ENCODE measurements at regions not wholly inside any gene's neighbourhood (a gene's known extent, or its start where the extent isn't known, plus 50 kb on each side); places are given as distances from the start of the nearest gene placed in this dataset.

- DNase-seq (ENCODE audit: low read depth, low spot score), result no peak
Observed at GRCh38 chr1:81172483-81172882, 628.3 kb upstream of the ADGRL2 start.

- DNase-seq (ENCODE audit: low read depth, low spot score), result no peak
Observed at GRCh38 chr1:81170721-81171120, 630.0 kb upstream of the ADGRL2 start.

DNA sequence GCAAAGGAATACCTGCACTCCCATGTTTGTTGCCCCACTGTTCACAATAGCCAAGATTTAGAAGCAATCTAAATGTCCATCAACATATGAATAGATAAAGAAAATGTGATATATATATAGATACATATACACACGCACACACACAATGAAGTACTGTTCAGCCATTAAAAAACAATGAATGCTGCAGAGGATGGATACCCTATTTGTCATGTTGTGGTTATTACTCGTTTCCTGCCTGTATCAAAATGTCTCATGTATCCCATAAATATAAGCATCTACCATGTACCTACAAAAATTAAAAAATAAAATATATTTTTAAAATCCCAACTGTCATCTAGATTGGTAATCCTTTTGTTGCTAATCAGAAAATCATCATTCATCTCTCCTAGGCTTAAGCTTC is 634.8 kb upstream of the ADGRL2 start:
- DNase-seq (ENCODE audit: low read depth, low spot score), result no peak

DNA sequence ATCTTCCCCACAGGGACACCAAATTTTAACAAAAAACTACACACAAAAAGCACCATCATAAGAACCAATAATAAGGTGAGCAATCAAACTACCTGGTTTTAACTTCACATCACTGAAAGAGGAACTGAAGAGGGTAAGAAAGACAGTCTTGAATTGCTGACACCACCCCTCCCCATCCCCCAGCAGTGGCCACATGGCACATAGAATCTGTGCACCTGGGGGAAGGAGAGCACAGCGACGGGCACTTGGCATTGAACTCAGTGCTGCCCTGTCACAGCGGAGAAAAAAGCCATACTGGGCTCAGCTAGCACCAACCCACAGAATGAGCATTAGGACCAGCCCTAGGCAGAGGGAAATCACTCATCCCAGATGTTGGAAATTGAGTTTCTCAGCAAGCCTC is 640.0 kb upstream of the ADGRL2 start:
- no peak for DNase-seq (ENCODE audit: low read depth, low spot score)

GRCh38 chr1:81158592-81158991 is 642.1 kb upstream of the ADGRL2 start:
- no peak for DNase-seq (ENCODE audit: low read depth, low spot score)

- DNase-seq (ENCODE audit: low read depth, low spot score), result no peak
Observed at GRCh38 chr1:81157686-81158085, 643.0 kb upstream of the ADGRL2 start.

DNA sequence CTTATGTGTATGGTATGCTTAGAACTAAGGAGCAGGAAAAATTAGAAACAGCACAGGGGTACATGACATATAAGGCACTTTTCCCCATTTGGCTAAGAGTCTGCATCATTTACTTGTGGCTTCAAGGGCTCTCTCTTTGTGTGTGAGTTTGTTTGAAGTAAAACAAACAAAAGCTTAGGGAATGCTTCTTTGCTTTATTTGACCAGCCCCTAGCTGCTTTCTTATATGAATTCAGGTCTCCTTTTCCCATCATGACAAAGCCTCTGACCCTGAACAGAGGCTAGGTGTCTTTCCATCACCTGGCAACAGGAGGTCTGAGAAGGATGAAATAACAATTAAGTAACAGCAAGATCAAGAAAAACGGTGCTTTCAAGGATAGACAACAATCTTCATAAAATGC is 643.8 kb upstream of the ADGRL2 start:
- DNase-seq (ENCODE audit: low read depth, low spot score), result no peak

DNA sequence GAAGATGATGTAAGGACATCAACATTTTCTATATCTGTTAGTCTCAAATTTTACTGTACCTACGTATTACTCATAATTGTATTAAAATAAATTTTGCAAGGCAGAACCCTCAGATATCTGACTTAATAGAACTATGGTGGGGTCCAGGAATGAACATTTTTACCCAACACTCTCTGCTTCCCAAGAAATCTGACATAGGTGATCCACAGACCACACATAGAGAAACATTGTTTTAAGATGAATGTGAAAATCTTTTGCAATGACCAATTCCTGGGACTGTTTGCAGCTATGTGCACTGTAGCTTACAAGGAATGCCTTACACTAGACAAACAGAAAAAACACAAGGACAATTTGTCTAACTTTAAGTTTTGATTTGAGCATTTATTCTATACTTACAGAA is 645.6 kb upstream of the ADGRL2 start:
- no peak for DNase-seq (ENCODE audit: low read depth, low spot score)

DNA sequence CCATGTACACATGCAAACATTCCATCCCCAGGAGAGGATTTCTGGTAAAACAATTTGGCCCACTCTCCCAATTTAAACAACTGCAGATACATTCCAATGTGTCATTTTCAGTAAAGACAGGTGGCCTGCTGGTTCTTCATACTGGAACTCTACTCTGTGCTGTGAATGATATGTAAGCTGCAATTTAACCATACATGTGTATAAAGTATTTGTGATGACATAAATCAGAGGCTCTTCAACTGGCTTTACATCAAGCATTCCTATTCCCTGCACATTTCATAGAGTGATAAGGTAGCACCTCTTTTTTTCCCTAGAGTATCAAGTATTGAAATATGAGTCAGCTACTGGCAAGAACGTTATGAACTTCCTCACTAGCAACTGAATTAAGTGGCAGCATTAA is 649.5 kb upstream of the ADGRL2 start:
- DNase-seq (ENCODE audit: low read depth, low spot score), result no peak

GRCh38 chr1:81149649-81150325 is 650.9 kb upstream of the ADGRL2 start:
- DNase-seq (ENCODE audit: low read depth, low spot score), result no peak

DNA sequence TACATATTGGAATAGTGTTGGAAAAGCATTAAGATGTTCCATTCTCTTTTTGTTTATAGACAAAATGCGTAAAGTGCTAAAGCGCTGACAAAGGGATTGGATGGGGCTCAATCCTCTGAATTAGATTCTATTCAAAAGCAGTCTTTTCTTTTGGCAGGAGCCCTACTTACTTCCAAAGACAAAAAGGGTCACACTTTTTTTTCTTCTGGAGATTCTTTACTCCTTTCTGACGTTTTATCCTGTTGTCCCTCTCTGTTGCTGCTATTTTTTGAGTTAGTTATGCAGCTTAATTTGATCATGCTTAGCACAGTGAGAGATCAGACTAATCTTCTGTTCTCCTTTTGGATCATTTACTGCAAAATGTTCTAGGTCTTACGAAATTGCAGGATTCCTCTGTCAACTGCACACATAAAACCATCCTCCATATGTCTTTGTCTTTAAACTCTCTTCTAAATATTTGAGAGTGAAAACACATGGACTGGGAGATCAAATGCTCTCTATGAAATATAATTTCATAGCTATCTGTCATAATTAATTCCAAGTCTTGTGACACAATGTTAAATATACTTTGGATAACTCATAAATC is 656.4 kb upstream of the ADGRL2 start:
- no peak for DNase-seq (ENCODE audit: low read depth, low spot score)

DNA sequence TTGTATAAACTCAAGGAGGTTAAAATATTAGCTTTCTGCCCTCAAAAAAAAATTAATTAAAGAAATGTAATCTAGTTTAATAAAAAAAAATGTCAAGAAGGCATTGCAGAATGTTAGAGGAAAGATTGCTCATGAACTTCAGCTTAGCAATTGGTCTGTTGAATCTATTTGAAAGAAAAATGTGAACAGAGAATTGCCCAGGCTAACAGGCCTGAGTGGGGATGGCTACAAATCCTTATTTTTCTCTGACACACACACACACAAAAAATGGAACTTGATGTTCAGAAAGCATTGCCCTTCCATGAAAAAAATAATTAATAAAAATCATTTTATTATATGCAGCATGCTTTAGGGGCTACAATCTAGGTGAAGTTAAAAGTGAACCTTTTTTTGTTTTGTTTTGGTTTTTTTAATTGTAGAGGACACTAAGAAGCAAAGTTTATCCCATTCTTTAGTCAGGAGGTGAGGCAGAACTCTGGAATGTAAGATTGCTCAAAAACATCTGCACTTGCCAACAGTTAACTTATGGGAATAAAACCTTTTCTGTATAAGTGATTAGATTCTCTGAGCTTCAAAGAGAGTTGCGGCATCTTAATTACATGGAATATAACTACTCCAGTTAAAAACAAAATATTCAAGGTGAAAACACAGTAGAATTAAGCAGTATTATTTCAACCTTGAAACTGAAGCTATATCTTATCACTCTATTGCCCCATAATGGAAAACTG is 658.5 kb upstream of the ADGRL2 start:
- DNase-seq (ENCODE audit: low read depth, low spot score), result no peak

DNA sequence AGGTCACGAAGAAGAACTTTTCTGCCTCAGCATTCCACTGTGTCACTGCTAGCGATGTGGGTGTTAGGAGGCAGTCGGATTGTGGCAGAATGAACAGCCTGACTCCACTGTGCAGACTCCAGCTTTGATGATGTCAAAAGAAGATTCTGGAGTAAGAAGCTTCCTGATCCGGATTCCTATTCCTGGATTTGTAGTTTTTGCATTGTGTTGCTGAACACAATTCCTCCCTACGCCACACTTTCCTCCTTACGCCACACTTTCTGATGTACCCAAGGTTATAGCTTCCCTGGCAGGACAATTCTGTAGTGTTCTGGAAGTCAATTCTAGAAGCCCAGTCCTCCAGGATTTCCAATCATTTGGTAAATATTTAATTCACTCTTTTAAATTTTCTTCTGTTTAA is 665.2 kb upstream of the ADGRL2 start:
- DNase-seq (ENCODE audit: low read depth, low spot score), result no peak

DNA sequence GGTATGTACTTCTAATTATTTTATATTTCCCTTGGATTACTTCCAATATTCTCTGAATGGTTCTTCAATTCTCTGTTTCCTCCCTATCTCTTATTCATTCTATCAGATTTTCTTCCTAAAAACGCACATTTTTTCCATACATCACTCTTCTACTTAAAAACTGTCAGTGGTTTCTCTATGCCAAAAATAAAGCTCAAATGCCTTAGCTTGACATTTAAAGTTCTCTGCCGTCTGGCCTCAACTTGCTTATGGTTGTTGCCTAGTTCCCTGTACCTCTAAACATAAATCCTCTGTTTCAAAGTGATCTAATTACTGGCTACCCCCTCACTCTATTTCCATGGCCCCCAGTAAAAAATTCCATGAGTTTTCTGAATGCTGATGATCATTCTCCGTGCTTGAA is 671.0 kb upstream of the ADGRL2 start:
- DNase-seq (ENCODE audit: low read depth, low spot score), result no peak

DNA sequence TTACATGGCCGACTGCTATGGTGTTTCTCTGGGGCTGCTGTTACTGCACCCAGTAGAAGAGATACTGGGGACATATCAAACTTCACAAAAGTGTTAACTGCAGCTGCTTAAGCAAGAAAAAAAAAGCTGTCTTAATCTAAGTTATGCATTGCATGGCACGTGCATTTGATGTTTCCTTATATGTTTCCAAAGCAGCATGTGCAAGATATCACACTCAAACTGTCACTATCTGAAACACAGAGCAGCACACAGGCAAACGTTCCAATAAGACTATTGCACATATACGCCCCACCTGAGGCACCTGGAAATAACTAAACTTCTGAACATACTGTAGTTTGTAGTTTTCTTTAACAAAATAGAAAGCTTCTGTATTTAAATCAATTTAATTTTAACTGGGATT is 671.4 kb upstream of the ADGRL2 start:
- no peak for DNase-seq (ENCODE audit: low read depth, low spot score)

DNA sequence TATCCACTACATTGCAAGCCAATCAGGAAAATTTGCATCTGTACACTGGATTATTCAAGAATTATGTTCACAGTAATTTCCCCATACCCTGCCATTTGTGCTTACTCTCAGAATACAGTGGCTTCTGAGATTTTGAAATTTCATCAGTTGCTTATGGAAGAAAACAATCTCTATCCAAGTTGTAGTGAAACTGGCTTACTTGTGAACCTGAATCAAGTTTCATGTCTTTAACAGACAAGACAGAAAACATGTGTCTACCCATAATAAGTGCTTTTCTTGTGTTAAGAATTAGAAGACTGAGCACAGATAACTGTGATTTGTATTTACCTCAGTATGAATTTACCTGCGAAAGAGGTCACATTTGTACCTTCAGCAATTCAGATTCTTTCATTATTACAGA is 672.7 kb upstream of the ADGRL2 start:
- DNase-seq (ENCODE audit: low read depth, low spot score), result no peak

DNA sequence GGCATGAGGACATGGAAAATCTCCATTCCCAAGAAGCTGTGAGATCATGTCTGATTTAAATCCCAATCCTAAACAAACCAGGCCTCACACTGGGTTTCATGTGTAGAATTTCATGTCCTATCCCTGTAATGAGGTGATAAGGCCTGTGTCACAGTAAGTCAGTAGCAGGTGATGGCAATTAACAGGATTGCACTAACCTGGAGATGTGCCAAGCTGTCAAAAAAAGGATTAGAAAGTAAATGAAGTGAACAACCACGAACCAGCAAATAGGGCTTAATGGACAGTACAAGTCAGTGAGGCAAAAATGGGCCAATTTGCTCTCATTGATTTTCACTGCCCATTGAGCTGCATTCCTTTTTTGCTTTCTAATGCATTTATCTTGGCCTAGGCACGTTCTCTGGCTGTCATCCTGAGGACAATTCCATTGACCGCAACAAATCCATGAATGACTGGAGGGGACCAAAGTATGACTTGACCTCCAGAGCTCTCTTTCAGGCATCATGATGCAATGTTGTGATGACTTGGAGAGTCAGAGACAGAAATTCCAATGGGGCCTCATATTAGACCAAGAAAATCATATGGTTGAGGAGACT is 673.6 kb upstream of the ADGRL2 start:
- no peak for DNase-seq (ENCODE audit: low read depth, low spot score)

DNA sequence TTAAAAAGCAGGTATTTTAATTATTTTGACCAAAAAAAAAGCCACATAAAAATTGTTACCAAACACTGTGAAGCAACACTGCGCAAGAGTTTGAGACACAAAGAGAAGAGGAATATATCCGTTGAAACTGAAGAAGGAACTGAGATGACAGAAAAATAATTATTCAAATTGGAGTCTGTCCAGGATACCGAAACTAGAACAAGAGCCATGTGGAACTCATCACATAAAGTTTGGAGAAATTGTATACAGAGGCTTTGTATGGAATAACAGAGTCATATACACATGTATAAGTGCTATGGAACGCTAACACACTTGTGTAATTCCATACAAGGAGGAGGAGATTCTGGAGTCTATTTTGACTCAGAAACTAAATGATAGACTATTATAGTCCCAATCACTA is 675.1 kb upstream of the ADGRL2 start:
- DNase-seq (ENCODE audit: low read depth, low spot score), result no peak

DNA sequence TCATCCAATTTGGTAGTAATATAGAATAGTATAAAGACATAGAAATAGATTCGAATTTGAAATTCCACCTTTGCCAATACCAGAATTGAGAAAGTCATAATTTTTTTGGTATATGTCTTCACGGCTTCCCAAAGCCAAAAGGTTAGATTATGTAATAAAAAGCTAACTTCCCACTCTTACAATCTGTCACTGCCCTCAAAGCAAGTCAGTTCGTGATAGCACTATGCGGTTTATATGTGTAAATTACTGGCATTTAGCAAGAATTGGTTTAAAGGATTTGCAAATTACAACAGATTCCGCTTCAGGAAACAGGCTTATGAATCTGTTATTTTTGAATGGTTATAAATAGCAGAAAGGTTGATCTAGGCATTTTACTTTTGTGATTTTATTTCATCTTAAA is 679.4 kb upstream of the ADGRL2 start:
- no peak for DNase-seq (ENCODE audit: low read depth, low spot score)

GRCh38 chr1:81119319-81119718 is 681.4 kb upstream of the ADGRL2 start:
- no peak for DNase-seq (ENCODE audit: low read depth, low spot score)

DNA sequence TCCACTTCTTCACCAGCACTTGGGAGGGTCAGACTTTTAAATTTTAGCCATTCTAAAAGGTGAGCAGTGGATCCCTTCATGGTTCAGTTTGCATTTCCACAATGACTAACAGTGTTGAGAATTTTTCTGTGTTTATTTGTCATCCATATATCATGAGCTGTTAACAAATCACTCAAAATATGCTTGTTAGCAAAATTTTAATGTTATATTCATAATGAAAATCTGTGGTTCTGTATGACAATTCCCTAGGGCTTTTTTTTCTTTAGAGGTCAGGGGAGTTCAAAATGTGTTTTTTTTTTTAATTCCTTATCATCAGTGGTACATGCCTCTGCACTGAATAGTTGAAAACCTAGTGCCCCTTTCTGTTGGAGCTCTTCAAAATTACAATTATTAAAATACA is 682.2 kb upstream of the ADGRL2 start:
- no peak for DNase-seq (ENCODE audit: low read depth, low spot score)

- DNase-seq (ENCODE audit: low read depth, low spot score), result no peak
Observed at GRCh38 chr1:81115422-81115821, 685.3 kb upstream of the ADGRL2 start.

DNA sequence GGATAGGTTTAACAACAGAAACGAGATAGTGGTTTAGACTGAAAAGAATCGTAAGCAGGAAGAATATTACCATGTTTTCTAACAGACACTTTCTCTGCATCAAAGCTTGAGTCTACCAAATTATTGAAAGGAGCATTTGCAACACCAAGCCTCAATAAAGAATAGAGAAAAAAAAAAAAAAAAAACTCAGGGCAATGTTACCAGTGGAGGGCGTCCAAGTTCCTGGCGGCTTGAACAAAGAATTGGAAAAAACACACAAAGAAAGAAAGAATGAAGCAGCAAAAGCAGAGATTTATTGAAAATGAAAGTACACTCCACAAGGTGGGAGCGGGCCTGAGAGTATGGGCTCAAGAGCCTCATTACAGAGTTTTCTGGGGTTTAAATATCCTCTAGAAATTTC is 686.5 kb upstream of the ADGRL2 start:
- no peak for DNase-seq (ENCODE audit: low read depth, low spot score)

Data from brain pericyte (primary cell).